ENCODE measurements at regions not wholly inside any gene's neighbourhood (a gene's known extent, or its start where the extent isn't known, plus 50 kb on each side); places are given as distances from the start of the nearest gene placed in this dataset.

GRCh38 chr1:47674189-47674588, 236.3 kb downstream of the FOXD2 start:
- DNase-seq = no peak

DNA sequence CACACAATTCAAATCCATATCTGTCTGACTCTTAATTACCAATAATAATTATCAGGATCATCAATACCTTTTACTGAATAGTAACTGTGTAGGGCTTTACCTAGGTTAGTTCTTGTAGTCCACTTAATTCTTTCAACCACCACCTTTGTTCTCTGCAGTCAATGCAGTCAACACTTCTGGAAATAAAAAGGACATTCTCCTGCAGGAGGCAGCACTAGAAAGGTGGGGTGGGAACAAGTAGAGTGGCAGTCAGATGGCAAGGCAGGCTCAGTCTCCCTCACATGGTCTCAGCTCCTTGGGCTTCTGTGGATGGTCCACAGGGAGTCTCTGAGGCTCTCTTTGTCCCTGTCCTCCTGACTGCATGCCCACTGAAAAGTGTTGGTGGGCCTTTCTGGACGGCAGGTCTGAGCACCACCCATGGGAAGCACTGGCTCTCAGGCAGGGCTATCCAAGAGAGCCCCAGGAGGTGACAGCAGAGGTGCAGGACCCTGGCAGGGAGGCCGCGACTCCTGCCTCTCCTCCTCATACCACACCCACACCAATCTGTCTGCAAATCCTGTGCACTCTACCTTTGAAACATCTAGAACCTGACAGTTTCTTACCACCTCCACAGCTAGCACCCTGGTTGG, 237.3 kb downstream of the FOXD2 start:
- DNase-seq = no peak

GRCh38 chr1:47675721-47676120, 237.9 kb downstream of the FOXD2 start:
- DNase-seq = no peak

- DNase-seq = no peak
Measured at GRCh38 chr1:47676311-47677054, 238.6 kb downstream of the FOXD2 start.

GRCh38 chr1:47677241-47677940, 239.5 kb downstream of the FOXD2 start:
- no peak for DNase-seq

- no peak for DNase-seq
Measured at GRCh38 chr1:47678464-47678980, 240.7 kb downstream of the FOXD2 start.

DNA sequence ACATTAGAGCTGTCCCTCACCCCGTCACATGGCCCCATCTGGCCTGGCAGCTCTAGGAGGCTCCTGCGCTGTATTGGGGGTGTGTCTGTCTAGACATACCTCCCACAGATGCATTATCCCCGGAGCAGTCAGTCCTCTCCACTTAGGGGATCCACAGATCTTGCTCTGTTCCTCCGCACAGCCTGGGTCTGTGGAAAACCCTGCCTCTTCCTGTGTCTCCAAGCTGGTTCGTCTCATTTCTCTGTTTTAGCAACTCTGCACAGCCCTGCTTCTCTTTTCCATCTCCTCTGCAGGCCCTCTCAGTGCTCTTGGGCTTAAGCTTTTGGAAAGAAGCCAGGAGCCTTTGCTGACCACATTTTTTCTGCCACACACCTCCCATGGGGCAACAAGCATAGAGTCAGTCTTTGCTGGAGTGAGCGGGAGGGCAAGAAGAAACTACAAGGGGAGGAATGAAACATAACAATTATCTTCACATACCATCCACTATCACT, 241.5 kb downstream of the FOXD2 start:
- no peak for DNase-seq

DNA sequence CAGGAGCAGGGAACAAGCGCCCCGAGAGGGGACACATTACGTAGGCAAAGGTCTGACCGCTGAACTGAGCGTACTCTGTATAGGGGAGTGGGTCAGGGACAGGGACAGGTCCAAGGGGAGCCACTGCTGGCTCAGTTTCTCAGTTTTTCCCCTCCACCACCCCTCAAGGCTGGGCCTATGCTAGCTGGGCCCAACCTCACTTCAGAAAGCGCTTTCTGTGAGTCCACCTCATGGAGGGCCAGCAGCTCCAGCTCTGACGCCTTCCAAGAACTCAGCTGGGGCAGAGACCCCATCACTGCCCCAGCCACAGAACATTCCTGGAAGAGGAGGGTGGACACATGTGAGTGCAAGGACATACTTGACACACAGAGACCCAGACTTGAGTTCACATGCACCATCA, 242.0 kb downstream of the FOXD2 start:
- no peak for DNase-seq

- no peak for DNase-seq
Measured at GRCh38 chr1:47680815-47681475, 243.1 kb downstream of the FOXD2 start.

GRCh38 chr1:47681735-47682134, 243.9 kb downstream of the FOXD2 start:
- DNase-seq = no peak

- no peak for DNase-seq
Measured at GRCh38 chr1:47682198-47682597, 244.4 kb downstream of the FOXD2 start.

GRCh38 chr1:47682786-47683350, 245.0 kb downstream of the FOXD2 start:
- DNase-seq = no peak

DNA sequence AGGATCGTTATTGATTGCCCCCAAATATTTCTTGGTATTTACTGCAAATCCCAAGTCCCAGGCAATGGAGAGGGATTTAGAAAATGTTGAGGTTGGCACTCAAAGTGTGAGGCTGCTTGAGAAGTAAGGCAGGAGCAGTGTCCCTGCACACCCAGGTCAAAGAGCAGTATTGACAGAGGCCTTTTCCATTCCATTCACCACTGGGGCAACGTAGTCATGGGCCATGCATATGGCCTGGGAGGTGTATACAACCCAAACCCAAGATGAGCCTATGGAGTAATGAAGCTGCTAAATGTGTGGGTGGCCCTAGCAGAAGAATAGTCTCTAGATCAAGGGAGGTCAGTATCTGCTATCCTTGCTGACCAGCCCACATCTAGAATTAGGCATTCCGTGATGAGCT, 245.6 kb downstream of the FOXD2 start:
- no peak for DNase-seq

GRCh38 chr1:47684518-47684917, 246.7 kb downstream of the FOXD2 start:
- DNase-seq = no peak

DNA sequence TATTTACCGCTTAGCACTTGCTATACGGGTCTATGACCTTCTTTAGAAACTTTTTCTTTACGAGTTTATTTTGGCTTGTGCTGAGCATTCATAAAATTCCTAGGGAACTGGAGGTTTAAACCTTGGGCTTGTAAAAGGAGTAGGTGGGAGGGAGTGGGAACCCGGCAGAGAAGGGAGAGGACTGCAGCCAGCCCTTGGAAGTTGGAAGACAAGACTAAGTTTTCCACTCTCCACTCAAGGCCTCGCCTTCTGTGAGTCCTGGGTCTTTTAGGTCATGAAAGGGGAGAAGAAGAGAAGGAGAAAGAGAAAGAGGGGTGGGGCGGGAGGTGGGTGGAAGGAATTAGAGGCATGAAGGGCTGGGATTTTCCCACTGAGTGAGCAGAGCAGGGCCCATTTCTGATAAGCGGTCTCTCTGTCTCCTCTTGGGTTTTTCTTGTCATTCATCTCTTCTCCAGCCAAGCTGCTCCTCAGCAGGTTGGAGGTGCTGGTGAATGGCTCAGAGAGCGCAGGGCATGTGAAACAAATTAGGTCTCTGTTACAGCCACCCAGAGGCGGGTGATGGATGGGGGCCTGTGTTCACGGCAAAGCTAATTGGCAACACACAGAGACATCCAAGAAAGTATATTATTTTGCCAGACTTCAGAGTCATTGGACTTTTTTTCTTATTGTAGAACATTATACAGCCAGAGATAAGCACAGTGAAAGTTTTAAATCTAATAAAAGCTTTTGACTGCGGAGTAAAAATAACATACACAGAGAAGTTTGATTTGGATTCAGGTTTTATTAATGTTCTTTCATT, 247.3 kb downstream of the FOXD2 start:
- no peak for DNase-seq

- DNase-seq = no peak
Measured at GRCh38 chr1:47685763-47686066, 247.9 kb downstream of the FOXD2 start.

DNA sequence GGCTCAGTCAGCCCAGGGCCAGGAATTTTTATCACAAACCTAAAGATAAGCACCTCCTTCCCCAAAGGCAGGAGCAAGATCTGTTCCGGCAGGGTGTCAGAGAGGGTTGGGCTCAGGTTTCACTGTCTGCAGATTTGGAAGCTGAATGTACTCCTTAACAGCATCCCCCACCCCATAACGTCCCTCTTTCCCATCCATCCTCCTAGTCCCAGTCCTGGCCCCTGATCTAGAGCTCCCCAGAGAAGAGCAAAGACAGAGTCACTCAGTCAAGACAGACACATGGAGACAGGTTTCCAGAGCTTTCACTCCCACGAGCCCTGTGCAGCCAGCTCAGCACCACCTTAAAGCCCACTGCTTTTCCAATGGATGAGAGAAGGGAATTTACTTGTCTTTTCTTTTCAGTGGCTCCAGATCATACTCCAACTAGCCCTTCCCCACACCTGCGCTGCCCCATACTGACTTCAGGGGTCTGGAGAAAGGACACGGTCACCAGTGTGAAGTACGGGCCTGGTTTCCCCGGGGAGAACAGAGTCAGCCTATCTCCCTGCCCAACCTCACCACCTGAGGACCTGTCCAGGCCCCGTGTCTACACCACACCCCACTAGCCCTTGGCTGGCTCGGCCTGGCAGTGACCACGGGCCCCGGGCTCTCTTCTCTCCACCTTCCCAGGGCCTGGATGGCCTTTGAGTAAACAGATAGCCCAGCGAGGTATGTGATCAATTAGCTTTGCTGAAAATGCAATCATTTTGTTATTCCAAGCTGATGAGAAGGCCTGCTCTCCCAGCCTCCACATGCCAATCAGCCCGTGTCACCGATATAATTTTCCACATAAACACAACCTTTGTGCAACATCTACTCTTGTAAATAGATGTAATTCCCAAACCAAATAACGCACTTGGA, 249.1 kb downstream of the FOXD2 start:
- DNase-seq = no peak

DNA sequence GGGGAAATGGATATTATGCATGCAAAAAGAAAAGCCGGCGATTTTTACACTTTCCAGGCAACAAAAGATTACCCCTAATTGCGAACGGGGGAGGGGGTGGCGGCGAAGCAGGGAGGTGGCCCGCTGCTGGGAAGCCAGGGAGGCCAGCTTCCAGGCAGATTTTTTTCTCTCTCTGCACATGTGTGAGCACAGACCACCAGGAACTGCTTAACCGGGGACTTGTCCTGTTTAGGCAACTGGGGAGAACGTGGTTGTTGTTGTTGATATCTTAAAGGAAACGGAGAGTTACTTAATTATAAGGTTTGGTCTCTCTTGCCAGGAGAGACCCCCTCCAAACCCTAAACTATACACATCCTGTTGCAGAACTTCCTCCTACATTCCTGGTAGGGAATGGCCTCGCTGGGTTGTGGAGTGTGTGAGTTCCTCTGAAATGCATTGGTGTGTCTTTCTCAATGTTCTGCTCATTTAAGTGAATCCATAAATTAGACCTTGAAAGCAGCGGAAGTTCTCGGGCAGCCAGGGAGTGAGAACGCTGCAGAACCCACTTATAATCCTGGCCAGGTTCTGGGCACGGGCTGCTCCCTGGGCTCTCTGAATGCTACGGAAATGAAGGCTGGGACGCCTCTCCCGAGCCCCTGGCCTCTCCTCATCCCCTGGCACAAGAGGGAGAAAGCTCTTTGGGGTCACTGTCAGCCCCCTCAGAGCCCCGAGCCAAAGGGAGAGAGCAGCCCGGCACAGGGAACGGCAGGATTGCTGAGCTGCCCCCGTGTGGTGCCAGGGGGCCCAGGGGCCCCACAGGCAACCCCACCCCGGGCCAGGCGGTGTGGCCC, 250.0 kb downstream of the FOXD2 start:
- DNase-seq = no peak

- DNase-seq = no peak
Measured at GRCh38 chr1:47688461-47689296, 250.8 kb downstream of the FOXD2 start.

Measured in activated CD4-positive, alpha-beta T cell treated with anti-CD3 and anti-CD28 coated beads for 1 hour (primary cell).